ENCODE measurements at regions not wholly inside any gene's neighbourhood (a gene's known extent, or its start where the extent isn't known, plus 50 kb on each side); places are given as distances from the start of the nearest gene placed in this dataset.

- H3K27ac ChIP-seq (ENCODE audit: insufficient read length, low read depth, low read length) = no peak overlapping the region
- H3K4me1 ChIP-seq (ENCODE audit: insufficient read depth, low read length) = no peaks in the 10 kb centered on the region; the same call in 1 of the 2 replicates
- peaks cover 12 to 19% of the 10 kb centered on the region in 2 experiments for H3K4me1 Mint-ChIP-seq
Measured at GRCh38 chr2:150207979-150208378, 279.5 kb downstream of the RND3 start.

More at GRCh38 chr2:150207979-150208378, 279.5 kb downstream of the RND3 start:
- H3K27me3 Mint-ChIP-seq (ENCODE audit: low read depth) = no peaks in the 10 kb centered on the region
- Histone ChIP-seq H3K79me1 (ENCODE audit: insufficient read depth, low read depth, low read length, poor library complexity, severe bottlenecking) (no peaks in the 10 kb centered on the region), H4K8ac (replicated peaks; ENCODE audit: insufficient read length, low read depth, low read length) (no peak overlapping the region), H2BK5ac (ENCODE audit: insufficient read length, low read length) (no peak overlapping the region), H3K9me3 (ENCODE audit: control insufficient read depth, low read depth, low read length) (no peaks in the 10 kb centered on the region), H4K5ac (ENCODE audit: insufficient read length, low read depth, low read length) (no peak overlapping the region), H3K18ac (ENCODE audit: insufficient read length, low read depth, low read length) (no peak overlapping the region), H2AFZ (ENCODE audit: low read length) (no peak overlapping the region), H3K14ac (ENCODE audit: insufficient read depth, low read length) (no peak overlapping the region), H3K4me2 (ENCODE audit: insufficient read depth, insufficient read length, low read length) (no peak overlapping the region), H3K56ac (ENCODE audit: insufficient read length, low read depth, low read length) (no peak overlapping the region), H3T11ph (ENCODE audit: low read length) (no peak overlapping the region), H2BK12ac (ENCODE audit: insufficient read length, low read depth, low read length) (no peak overlapping the region), H3K4ac (ENCODE audit: low read depth, low read length) (no peak overlapping the region), H3K27me3 (ENCODE audit: insufficient read depth, low read length) (no peaks in the 10 kb centered on the region), H3K79me2 (ENCODE audit: insufficient read depth, low read length) (no peaks in the 10 kb centered on the region), H3K23ac (ENCODE audit: insufficient read length, low read depth, low read length) (no peak overlapping the region), H2BK20ac (ENCODE audit: low read depth, low read length, poor library complexity, severe bottlenecking) (no peak overlapping the region), H3K9ac (ENCODE audit: extremely low read depth, insufficient read length, low read length) (no peak overlapping the region), H2AK5ac (ENCODE audit: insufficient read length, low read length) (no peak overlapping the region), H3K23me2 (ENCODE audit: insufficient read length, low read depth, low read length, poor library complexity, severe bottlenecking) (no peaks in the 10 kb centered on the region), H4K20me1 (ENCODE audit: control insufficient read depth, insufficient read depth, insufficient read length) (no peaks in the 10 kb centered on the region), H2BK120ac (ENCODE audit: low read depth, low read length, poor library complexity, severe bottlenecking) (no peak overlapping the region), H4K91ac (ENCODE audit: insufficient read length, low read depth, low read length) (no peak overlapping the region), H2BK15ac (ENCODE audit: low read depth, low read length) (no peak overlapping the region)
- H3K9me3 Mint-ChIP-seq = no peaks in the 10 kb centered on the region
- TF ChIP-seq CTCF (conservative IDR thresholded peaks at IDR 0.05) = no peak
- H3K36me3 Mint-ChIP-seq (ENCODE audit: insufficient read depth in 1 of 3, low read depth in 3 of 3) = no peaks in the 10 kb centered on the region
- DNase-seq = no peak
- H3K27ac Mint-ChIP-seq = no peak overlapping the region
- no CpG with 5 or more reads among the region's 3 CpGs for WGBS (ENCODE audit: extremely low coverage, insufficient read length, low lambda C conversion rate)
- H3K4me3 Mint-ChIP-seq = no peak overlapping the region
